ENCODE measurements at regions not wholly inside any gene's neighbourhood (a gene's known extent, or its start where the extent isn't known, plus 50 kb on each side); places are given as distances from the start of the nearest gene placed in this dataset.

- H3K4me1 Mint-ChIP-seq (ENCODE audit: low read depth): peaks cover 42% of the 10 kb centered on the region
- DNase-seq: no peak
These were observed 83.7 kb upstream of the AHI1 start for GRCh38 chr6:135581211-135581610.

DNA sequence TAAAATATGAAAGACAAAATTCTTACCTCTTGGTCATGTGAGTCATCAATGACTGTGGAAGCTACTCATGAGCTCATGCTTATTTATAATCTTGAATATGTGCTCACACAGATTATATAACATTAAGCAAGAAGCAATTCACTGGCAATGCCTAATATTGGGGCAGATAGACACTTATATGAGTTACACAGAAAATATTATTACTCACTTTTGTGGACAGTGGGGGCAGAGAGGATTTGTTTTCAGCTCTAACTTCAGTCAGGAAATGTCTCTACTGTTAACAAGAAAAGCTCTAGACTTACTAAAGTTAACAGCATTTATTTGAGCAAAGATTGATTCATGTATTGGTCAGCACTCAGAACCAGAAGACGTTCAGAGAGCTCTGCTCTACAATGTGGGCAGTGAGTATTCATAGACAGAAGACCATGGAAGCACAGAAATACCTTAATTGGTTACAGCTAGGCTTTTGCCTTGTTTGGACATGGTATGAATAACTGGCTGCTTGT, 85.8 kb upstream of the AHI1 start:
- no peak for ATAC-seq
- H3K4me3 Mint-ChIP-seq: no peak overlapping the region
- POLR2A ChIA-PET: interaction anchor here (0.9 to 1.3 kb wide), 2 partner anchors 15 to 19 kb away, joined by 3 read pairs; no protein-coding TSS in a partner anchor

More at GRCh38 chr6:135581211-135581610, 83.7 kb upstream of the AHI1 start:
- ChIA-PET POLR2A (no interaction called here), CTCF (interaction anchor here (0.7 to 4.0 kb wide), 2 partner anchors 13 to 43 kb away, joined by 3 to 19 read pairs; no protein-coding TSS in a partner anchor)
- Mint-ChIP-seq H3K9me3 (ENCODE audit: insufficient read depth) (peaks cover 17% of the 10 kb centered on the region), H3K27me3 (ENCODE audit: low read depth) (no peaks in the 10 kb centered on the region), H3K27ac (no peak overlapping the region), H3K36me3 (ENCODE audit: low read depth) (peaks cover 24% of the 10 kb centered on the region), H3K4me3 (no peak overlapping the region)
- no peak for ATAC-seq

DNA sequence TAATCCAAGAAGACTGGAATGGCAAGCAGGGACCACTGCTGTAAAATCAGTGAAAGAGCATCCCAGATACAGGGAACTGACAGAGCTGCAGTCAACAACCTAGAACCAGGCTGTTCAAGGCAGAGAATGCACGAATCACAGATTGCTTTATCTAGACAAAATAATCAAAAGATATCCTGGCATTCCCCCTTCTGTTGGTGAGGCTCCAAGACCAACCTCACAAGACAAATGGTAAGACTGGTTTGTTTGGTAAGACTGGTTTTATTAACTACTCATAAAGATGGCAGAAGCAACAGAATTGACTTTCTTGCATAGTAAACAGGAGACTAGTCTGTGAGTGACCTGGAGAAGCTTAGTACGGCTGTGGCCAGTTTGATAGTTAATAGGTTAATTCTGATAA, 88.8 kb upstream of the AHI1 start:
- Mint-ChIP-seq H3K27ac (peak overlapping the region; percentile 78), H3K27me3 (ENCODE audit: low read depth) (no peaks in the 10 kb centered on the region), H3K4me3 (peak overlapping the region; percentile 39), H3K4me1 (ENCODE audit: low read depth) (peaks cover 47% of the 10 kb centered on the region), H3K36me3 (ENCODE audit: low read depth) (peaks cover 59% of the 10 kb centered on the region), H3K9me3 (ENCODE audit: insufficient read depth) (peaks cover 34% of the 10 kb centered on the region)
- CTCF ChIA-PET: interaction anchor here (1.0 to 1.6 kb wide), 4 partner anchors 9 to 89 kb away, joined by 5 to 12 read pairs (median 6); no protein-coding TSS in a partner anchor
- ATAC-seq (peak; percentile 14), DNase-seq (no peak)
- POLR2A ChIA-PET: no interaction called here

More for the DNA sequence above, 85.8 kb upstream of the AHI1 start:
- H3K4me1 Mint-ChIP-seq (ENCODE audit: low read depth): peaks cover 43% of the 10 kb centered on the region
- no peaks in the 10 kb centered on the region for H3K27me3 Mint-ChIP-seq (ENCODE audit: low read depth)
- DNase-seq: no peak
- CTCF ChIA-PET: interaction anchor here (1.4 to 4.0 kb wide), 3 partner anchors 9 to 47 kb away, joined by 5 to 19 read pairs (median 6); no protein-coding TSS in a partner anchor
- no peak overlapping the region for H3K27ac Mint-ChIP-seq
- peaks cover 38% of the 10 kb centered on the region for H3K36me3 Mint-ChIP-seq (ENCODE audit: low read depth)
- peaks cover 22% of the 10 kb centered on the region for H3K9me3 Mint-ChIP-seq (ENCODE audit: insufficient read depth)

DNA sequence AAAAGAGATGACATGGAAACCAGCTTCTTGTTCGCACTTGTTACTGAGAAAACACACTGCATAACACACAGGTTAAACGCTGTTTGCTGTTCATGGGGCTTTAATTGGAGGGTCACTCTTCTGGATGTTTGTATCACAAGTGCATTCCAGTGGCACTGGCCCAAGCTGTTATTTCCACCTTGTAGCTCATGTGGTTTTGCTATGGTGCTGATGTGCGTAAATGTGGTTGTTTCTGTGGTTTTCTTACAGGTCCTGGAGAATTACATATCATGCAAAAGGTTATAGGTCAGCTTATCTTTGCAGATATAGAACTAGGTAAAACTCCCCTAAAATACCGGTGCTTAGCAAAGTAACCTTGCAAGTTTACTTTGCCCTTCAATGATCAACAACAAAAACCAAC, 89.3 kb upstream of the AHI1 start:
- Mint-ChIP-seq H3K9me3 (ENCODE audit: insufficient read depth) (peaks cover 34% of the 10 kb centered on the region), H3K4me1 (ENCODE audit: low read depth) (peaks cover 47% of the 10 kb centered on the region), H3K27me3 (ENCODE audit: low read depth) (no peaks in the 10 kb centered on the region), H3K4me3 (peak overlapping the region; percentile 39), H3K36me3 (ENCODE audit: low read depth) (peaks cover 62% of the 10 kb centered on the region), H3K27ac (peak overlapping the region; percentile 78)
- ChIA-PET POLR2A (no interaction called here), CTCF (interaction anchor here (1.0 to 1.6 kb wide), 5 partner anchors 9 to 88 kb away, joined by 3 to 12 read pairs (median 5); no protein-coding TSS in a partner anchor)
- ATAC-seq (peak; percentile 75), DNase-seq (peak; percentile 53)

DNA sequence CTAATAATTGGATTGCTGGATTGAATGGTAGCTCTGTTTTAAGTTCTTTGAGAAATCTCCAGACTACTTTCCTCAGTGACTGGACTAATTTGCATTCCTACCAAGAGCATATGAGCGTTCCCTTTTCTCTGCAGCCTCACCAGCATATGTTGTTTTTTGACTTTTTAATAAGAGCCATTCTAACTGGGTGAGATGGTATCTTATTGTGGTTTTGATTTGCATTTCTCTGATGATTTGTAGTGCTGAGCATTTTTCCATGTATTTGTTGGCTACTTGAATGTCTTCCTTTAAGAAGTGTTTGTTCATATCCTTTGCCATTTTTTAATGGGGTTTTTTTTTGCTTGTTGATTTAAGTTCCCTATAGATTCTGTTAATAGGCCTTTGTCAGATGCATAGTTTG, 94.7 kb upstream of the AHI1 start:
- DNase-seq (no peak), ATAC-seq (no peak)
- Mint-ChIP-seq H3K27ac (no peak overlapping the region), H3K4me1 (ENCODE audit: low read depth) (peaks cover 17% of the 10 kb centered on the region), H3K27me3 (ENCODE audit: low read depth) (no peaks in the 10 kb centered on the region), H3K36me3 (ENCODE audit: low read depth) (peaks cover 45% of the 10 kb centered on the region), H3K9me3 (ENCODE audit: insufficient read depth) (peaks cover 23% of the 10 kb centered on the region), H3K4me3 (no peak overlapping the region)
- ChIA-PET CTCF (interaction anchor here (1.1 kb wide), 1 partner anchor 9 kb away, joined by 5 read pairs; no protein-coding TSS in a partner anchor), POLR2A (interaction anchor here (1.1 kb wide), 1 partner anchor 12 kb away, joined by 3 read pairs; no protein-coding TSS in a partner anchor)

- Mint-ChIP-seq H3K9me3 (ENCODE audit: insufficient read depth) (peaks cover 18% of the 10 kb centered on the region), H3K4me3 (no peak overlapping the region), H3K36me3 (ENCODE audit: low read depth) (peaks cover 39% of the 10 kb centered on the region), H3K27me3 (ENCODE audit: low read depth) (no peaks in the 10 kb centered on the region), H3K4me1 (ENCODE audit: low read depth) (peaks cover 5% of the 10 kb centered on the region), H3K27ac (no peak overlapping the region)
- CTCF ChIA-PET: no interaction called here
- DNase-seq: no peak
- ATAC-seq: no peak
- POLR2A ChIA-PET: no interaction called here
These were observed 96.5 kb upstream of the AHI1 start for GRCh38 chr6:135594000-135594399.

GRCh38 chr6:135600086-135600702, 102.7 kb upstream of the AHI1 start:
- no peaks in the 10 kb centered on the region for H3K27me3 Mint-ChIP-seq (ENCODE audit: low read depth)
- ChIA-PET POLR2A (interaction anchor here (0.6 kb wide), 2 partner anchors 119 to 689 kb away, joined by 3 read pairs; partner anchors contain the start of gene BCLAF1), CTCF (interaction anchor here (1.1 kb wide), 1 partner anchor 64 kb away, joined by 4 read pairs; no protein-coding TSS in a partner anchor)
- H3K27ac Mint-ChIP-seq: no peak overlapping the region
- no peak for ATAC-seq
- no peak for DNase-seq
- H3K4me3 Mint-ChIP-seq: no peak overlapping the region
- H3K36me3 Mint-ChIP-seq (ENCODE audit: low read depth): peaks cover 22% of the 10 kb centered on the region
- H3K4me1 Mint-ChIP-seq (ENCODE audit: low read depth): peaks cover 1% of the 10 kb centered on the region
- H3K9me3 Mint-ChIP-seq (ENCODE audit: insufficient read depth): peaks cover 11% of the 10 kb centered on the region

GRCh38 chr6:135600931-135601330, 103.4 kb upstream of the AHI1 start:
- ChIA-PET POLR2A (interaction anchor here (0.6 kb wide), 2 partner anchors 119 to 689 kb away, joined by 3 read pairs; partner anchors contain the start of gene BCLAF1), CTCF (no interaction called here)
- Mint-ChIP-seq H3K27me3 (ENCODE audit: low read depth) (no peaks in the 10 kb centered on the region), H3K4me3 (no peak overlapping the region), H3K9me3 (ENCODE audit: insufficient read depth) (peaks cover 11% of the 10 kb centered on the region), H3K27ac (no peak overlapping the region), H3K36me3 (ENCODE audit: low read depth) (peaks cover 22% of the 10 kb centered on the region), H3K4me1 (ENCODE audit: low read depth) (peaks cover 1% of the 10 kb centered on the region)
- DNase-seq: no peak
- no peak for ATAC-seq

GRCh38 chr6:135601857-135602256, 104.3 kb upstream of the AHI1 start:
- ChIA-PET POLR2A (interaction anchor here (0.7 kb wide), 1 partner anchor 54 kb away, joined by 3 read pairs; no protein-coding TSS in a partner anchor), CTCF (no interaction called here)
- no peak overlapping the region for H3K4me3 Mint-ChIP-seq
- ATAC-seq (no peak), DNase-seq (no peak)
- H3K27me3 Mint-ChIP-seq (ENCODE audit: low read depth): no peaks in the 10 kb centered on the region
- no peak overlapping the region for H3K27ac Mint-ChIP-seq
- H3K4me1 Mint-ChIP-seq (ENCODE audit: low read depth): peaks cover 1% of the 10 kb centered on the region
- H3K9me3 Mint-ChIP-seq (ENCODE audit: insufficient read depth): peaks cover 11% of the 10 kb centered on the region
- H3K36me3 Mint-ChIP-seq (ENCODE audit: low read depth): peaks cover 15% of the 10 kb centered on the region

DNA sequence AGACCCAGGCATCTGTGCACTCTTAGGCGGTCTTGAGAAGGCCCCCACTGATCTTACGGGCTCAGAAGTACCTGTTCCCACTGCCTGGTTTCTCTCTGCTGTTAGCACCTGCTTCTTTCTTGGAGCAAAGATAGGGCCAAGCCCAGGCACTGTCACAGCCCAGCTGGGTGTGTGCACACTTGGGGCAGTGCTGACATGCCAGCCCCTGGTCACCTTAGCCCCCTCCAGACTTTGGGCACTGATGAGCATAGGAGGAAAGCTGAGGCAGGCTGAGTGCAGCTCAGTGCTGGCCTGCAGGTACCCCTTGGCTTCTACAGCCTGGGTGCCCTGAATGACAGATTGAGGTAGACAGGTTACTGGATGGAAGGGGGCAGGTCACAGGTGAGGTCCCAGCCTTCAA, 105.7 kb upstream of the AHI1 start:
- H3K27ac Mint-ChIP-seq: no peak overlapping the region
- peaks cover 10% of the 10 kb centered on the region for H3K9me3 Mint-ChIP-seq (ENCODE audit: insufficient read depth)
- no peak for ATAC-seq
- H3K36me3 Mint-ChIP-seq (ENCODE audit: low read depth): peaks cover 9% of the 10 kb centered on the region
- ChIA-PET CTCF (no interaction called here), POLR2A (no interaction called here)
- peaks cover 1% of the 10 kb centered on the region for H3K4me1 Mint-ChIP-seq (ENCODE audit: low read depth)
- H3K4me3 Mint-ChIP-seq: no peak overlapping the region
- H3K27me3 Mint-ChIP-seq (ENCODE audit: low read depth): no peaks in the 10 kb centered on the region
- no peak for DNase-seq

DNA sequence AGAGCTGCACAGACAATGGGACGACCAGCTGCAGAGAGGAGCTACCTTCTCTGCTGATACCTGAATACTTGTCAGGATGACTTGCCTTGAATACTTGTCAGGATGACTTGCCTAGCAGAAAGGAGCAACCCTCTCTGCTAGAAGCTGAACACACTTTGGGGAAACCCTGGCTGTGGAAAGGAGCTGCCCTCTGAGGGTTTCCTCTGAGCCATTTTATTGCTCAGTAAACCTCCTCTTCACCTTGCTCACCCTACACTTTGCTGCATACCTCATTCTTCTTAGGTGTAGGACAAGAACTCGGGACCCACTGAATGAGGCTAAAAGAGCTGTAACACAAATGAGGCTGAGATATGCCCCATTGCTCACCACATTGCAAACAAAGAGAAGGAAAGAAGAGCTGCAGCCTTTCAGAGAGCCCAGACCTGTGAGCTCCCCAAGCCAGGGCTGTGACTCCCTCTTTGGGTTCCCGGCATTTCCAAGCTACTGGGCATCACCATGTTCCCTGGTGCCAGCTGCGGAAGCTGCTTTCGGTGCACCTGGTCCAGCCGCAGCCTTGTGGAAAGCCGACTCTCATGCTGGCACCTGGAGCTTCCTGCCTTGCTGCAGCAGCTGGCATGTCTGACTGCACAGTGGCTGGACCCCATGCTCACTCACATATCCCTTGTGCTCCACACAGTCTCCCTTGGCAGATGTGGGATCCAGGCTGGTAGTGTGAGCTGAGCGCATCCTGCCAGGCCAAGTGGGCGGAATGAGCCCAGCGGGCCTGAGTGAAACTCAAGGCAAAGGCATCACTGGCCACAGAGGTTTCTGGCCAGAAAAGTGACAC, 106.7 kb upstream of the AHI1 start:
- Mint-ChIP-seq H3K4me1 (ENCODE audit: low read depth) (peaks cover 1% of the 10 kb centered on the region), H3K9me3 (ENCODE audit: insufficient read depth) (peaks cover 4% of the 10 kb centered on the region), H3K4me3 (no peak overlapping the region), H3K36me3 (ENCODE audit: low read depth) (peaks cover 6% of the 10 kb centered on the region), H3K27ac (no peak overlapping the region), H3K27me3 (ENCODE audit: low read depth) (no peaks in the 10 kb centered on the region)
- POLR2A ChIA-PET: interaction anchor here (1.2 kb wide), 1 partner anchor 12 kb away, joined by 3 read pairs; no protein-coding TSS in a partner anchor
- CTCF ChIA-PET: interaction anchor here (0.8 kb wide), 1 partner anchor 138 kb away, joined by 3 read pairs; no protein-coding TSS in a partner anchor
- ATAC-seq (no peak), DNase-seq (no peak)

Measured in activated CD8-positive, alpha-beta T cell treated with anti-CD3 and anti-CD28 coated beads, Interleukin-2, amount 10 ng/mL, durations not matched to agents 7 days and 5 days (primary cell).